Uterus (tissue), 3 donors: ENCODE measurements at regions not wholly inside any gene's neighbourhood (a gene's known extent, or its start where the extent isn't known, plus 50 kb on each side); places are given as distances from the start of the nearest gene placed in this dataset.

Source experiments
- DNase-seq, 2 donors: peaks; one replicate each; pipeline ENCODE4 v3.0.0-alpha.2; 2019 to 2020
- H3K27ac ChIP-seq, 2 donors: fragments of 200-600 bp; sonication (generic); 1 replicate in 1 of 2; 2 replicates in 1 of 2; pipeline ENCODE4 v1.5.1; 2016 to 2018
- H3K27me3 ChIP-seq, 2 donors: fragments of 200-600 bp; sonication (generic); one replicate each; pipeline ENCODE4 v1.5.1; 2018 to 2019; ENCODE audit warnings: control low read depth in 1 of 2
- H3K36me3 ChIP-seq, 2 donors: fragments of 200-600 bp; sonication (generic); one replicate each; pipeline ENCODE4 v1.5.1; 2019; ENCODE audit warnings: control low read depth in 1 of 2
- H3K4me1 ChIP-seq, 2 donors: fragments of 200-600 bp; sonication (generic); one replicate each; pipeline ENCODE4 v1.5.1; 2018 to 2019; ENCODE audit warnings: control low read depth in 1 of 2
- H3K4me3 ChIP-seq, 2 donors: fragments of 200-600 bp; sonication (generic); 1 replicate in 1 of 2; 2 replicates in 1 of 2; pipeline ENCODE4 v1.5.1; 2018 to 2019; ENCODE audit warnings: mild to moderate bottlenecking in 1 of 2
- H3K9me3 ChIP-seq, 2 donors: fragments of 200-600 bp; sonication (generic); one replicate each; pipeline ENCODE4 v1.5.1; 2019; ENCODE audit warnings: control low read depth in 1 of 2
- CTCF ChIP-seq, 4 experiments: fragments of 200-600 bp in 2 of 4; fragments of 450-650 bp in 2 of 4; sonication (generic) in 2 of 4; IDR thresholded peaks; one replicate each; pipeline ENCODE4 v1.5.1; 2016 to 2019; ENCODE audit warnings: antibody characterized with exemption in 4 of 4, mild to moderate bottlenecking in 2 of 4, moderate library complexity in 1 of 4
- POLR2A ChIP-seq, 2 donors: fragments of 450-650 bp; IDR thresholded peaks; one replicate each; pipeline ENCODE4 v1.6.1; 2016; ENCODE audit warnings: antibody characterized with exemption in 2 of 2, mild to moderate bottlenecking in 1 of 2, moderate library complexity in 1 of 2
- intact Hi-C: fragments of 100-400 bp; cut with DNase I; formaldehyde crosslinking; loops from one replicate; pipeline ENCODE4 v1.15.1; 2023; ENCODE audit warnings: low total_unique reads
- donor health status: DM: yes; HTN: yes; CAD: no.

- no peak for TF ChIP-seq POLR2A (IDR thresholded peaks at IDR 0.05)
- no peak for TF ChIP-seq CTCF (IDR thresholded peaks at IDR 0.05)
- intact Hi-C loops: no loop called here
- Histone ChIP-seq H3K27ac (no peak overlapping the region), H3K36me3 (peaks cover 0 to 2% of the 10 kb centered on the region in 2 donors), H3K9me3 (no peaks in the 10 kb centered on the region), H3K4me1 (no peaks in the 10 kb centered on the region), H3K27me3 (no peaks in the 10 kb centered on the region), H3K4me3 (no peak overlapping the region)
- DNase-seq: no peak
These were observed 373.3 kb upstream of the DIAPH2 start for GRCh38 chrX:96311366-96311765.

- no peak for TF ChIP-seq CTCF (IDR thresholded peaks at IDR 0.05)
- no peak for TF ChIP-seq POLR2A (IDR thresholded peaks at IDR 0.05)
- no peak for DNase-seq
- H3K9me3 ChIP-seq: no peaks in the 10 kb centered on the region
- no peak overlapping the region for H3K27ac ChIP-seq
- H3K4me1 ChIP-seq: no peaks in the 10 kb centered on the region
- intact Hi-C loops: no loop called here
- peaks cover 0 to 2% of the 10 kb centered on the region in 2 donors for H3K36me3 ChIP-seq
- no peak overlapping the region for H3K4me3 ChIP-seq
- H3K27me3 ChIP-seq: no peaks in the 10 kb centered on the region
These were observed 369.7 kb upstream of the DIAPH2 start for GRCh38 chrX:96314985-96315384.

- Histone ChIP-seq H3K9me3 (no peaks in the 10 kb centered on the region), H3K4me3 (no peak overlapping the region), H3K27ac (no peak overlapping the region), H3K4me1 (no peaks in the 10 kb centered on the region), H3K36me3 (no peaks in the 10 kb centered on the region), H3K27me3 (no peaks in the 10 kb centered on the region)
- intact Hi-C loops: no loop called here
- DNase-seq: no peak
- TF ChIP-seq CTCF (IDR thresholded peaks at IDR 0.05) (no peak), POLR2A (IDR thresholded peaks at IDR 0.05) (no peak)
These were observed 322.8 kb upstream of the DIAPH2 start for GRCh38 chrX:96361844-96362243.

GRCh38 chrX:96372313-96373046 lies 312.2 kb upstream of the DIAPH2 start:
- Histone ChIP-seq H3K27me3 (no peaks in the 10 kb centered on the region), H3K27ac (no peak overlapping the region), H3K36me3 (no peaks in the 10 kb centered on the region), H3K9me3 (no peaks in the 10 kb centered on the region), H3K4me1 (no peaks in the 10 kb centered on the region), H3K4me3 (no peak overlapping the region)
- TF ChIP-seq POLR2A (IDR thresholded peaks at IDR 0.05): no peak
- peak; percentile 52 to 59 (median 53) for TF ChIP-seq CTCF (IDR thresholded peaks at IDR 0.05)
- intact Hi-C loops: no loop called here
- no peak for DNase-seq

GRCh38 chrX:96373047-96373355 lies 311.6 kb upstream of the DIAPH2 start:
- no peak overlapping the region for H3K27ac ChIP-seq
- TF ChIP-seq POLR2A (IDR thresholded peaks at IDR 0.05) (no peak), CTCF (IDR thresholded peaks at IDR 0.05) (no peak)
- H3K27me3 ChIP-seq: no peaks in the 10 kb centered on the region

More at GRCh38 chrX:96373047-96373355, 311.6 kb upstream of the DIAPH2 start:
- H3K36me3 ChIP-seq: no peaks in the 10 kb centered on the region
- no peak for DNase-seq
- no peaks in the 10 kb centered on the region for H3K9me3 ChIP-seq
- H3K4me3 ChIP-seq: no peak overlapping the region
- intact Hi-C loops: no loop called here
- H3K4me1 ChIP-seq: no peaks in the 10 kb centered on the region
